Breast epithelium (tissue), 4 donors: ENCODE measurements at regions not wholly inside any gene's neighbourhood (a gene's known extent, or its start where the extent isn't known, plus 50 kb on each side); places are given as distances from the start of the nearest gene placed in this dataset.

Experiments used
- DNase-seq, 2 donors: peaks; one replicate each; pipeline ENCODE4 v3.0.0-alpha.2; 2019; ENCODE audit warnings: low spot score in 2 of 2
- H3K27ac ChIP-seq, 2 donors: fragments of 200-600 bp; sonication (generic) in 1 of 2; one replicate each; pipeline ENCODE4 v1.5.1; 2016 to 2019; ENCODE audit warnings: mild to moderate bottlenecking in 1 of 2
- H3K27me3 ChIP-seq, 2 donors: fragments of 200-600 bp; sonication (generic) in 1 of 2; one replicate each; pipeline versions ENCODE4 v1.5.1 to v1.6.0; 2017 to 2019; ENCODE audit warnings: control low read depth in 1 of 2, mild to moderate bottlenecking in 1 of 2
- H3K36me3 ChIP-seq: fragments of 200-600 bp; one replicate; pipeline ENCODE4 v1.5.1; 2019
- H3K4me1 ChIP-seq, 2 donors: fragments of 200-600 bp; sonication (generic); one replicate each; pipeline ENCODE4 v1.5.1; 2016 to 2019; ENCODE audit warnings: control low read depth in 1 of 2
- H3K4me3 ChIP-seq, 3 donors: fragments of 200-600 bp; sonication (generic); 1 replicate in 2 of 3; 2 replicates in 1 of 3; pipeline ENCODE4 v1.5.1; 2016 to 2019; ENCODE audit warnings: mild to moderate bottlenecking in 3 of 3, moderate library complexity in 2 of 3
- H3K9me3 ChIP-seq, 2 donors: fragments of 200-600 bp; sonication (generic) in 1 of 2; one replicate each; pipeline ENCODE4 v1.5.1; 2016 to 2019; ENCODE audit warnings: control low read depth in 1 of 2
- CTCF ChIP-seq, 3 donors: fragments of 450-650 bp; IDR thresholded peaks; one replicate each; pipeline ENCODE4 v1.5.1; 2016 to 2017; ENCODE audit warnings: antibody characterized with exemption in 3 of 3, mild to moderate bottlenecking in 3 of 3, moderate library complexity in 3 of 3
- POLR2A ChIP-seq: fragments of 450-650 bp; IDR thresholded peaks from one replicate; pipeline ENCODE4 v1.6.1; 2016; ENCODE audit warnings: antibody characterized with exemption, mild to moderate bottlenecking, moderate library complexity
- POLR2AphosphoS5 ChIP-seq, 3 donors: sonication (generic); formaldehyde crosslinking; IDR thresholded peaks; one replicate each; pipeline ENCODE4 v1.6.1; 2017; ENCODE audit warnings: antibody characterized with exemption in 3 of 3
- intact Hi-C: fragments of 100-400 bp; cut with DNase I; formaldehyde crosslinking; loops from one replicate; pipeline ENCODE4 v1.15.1; 2023; ENCODE audit warnings: low total_unique reads

DNA sequence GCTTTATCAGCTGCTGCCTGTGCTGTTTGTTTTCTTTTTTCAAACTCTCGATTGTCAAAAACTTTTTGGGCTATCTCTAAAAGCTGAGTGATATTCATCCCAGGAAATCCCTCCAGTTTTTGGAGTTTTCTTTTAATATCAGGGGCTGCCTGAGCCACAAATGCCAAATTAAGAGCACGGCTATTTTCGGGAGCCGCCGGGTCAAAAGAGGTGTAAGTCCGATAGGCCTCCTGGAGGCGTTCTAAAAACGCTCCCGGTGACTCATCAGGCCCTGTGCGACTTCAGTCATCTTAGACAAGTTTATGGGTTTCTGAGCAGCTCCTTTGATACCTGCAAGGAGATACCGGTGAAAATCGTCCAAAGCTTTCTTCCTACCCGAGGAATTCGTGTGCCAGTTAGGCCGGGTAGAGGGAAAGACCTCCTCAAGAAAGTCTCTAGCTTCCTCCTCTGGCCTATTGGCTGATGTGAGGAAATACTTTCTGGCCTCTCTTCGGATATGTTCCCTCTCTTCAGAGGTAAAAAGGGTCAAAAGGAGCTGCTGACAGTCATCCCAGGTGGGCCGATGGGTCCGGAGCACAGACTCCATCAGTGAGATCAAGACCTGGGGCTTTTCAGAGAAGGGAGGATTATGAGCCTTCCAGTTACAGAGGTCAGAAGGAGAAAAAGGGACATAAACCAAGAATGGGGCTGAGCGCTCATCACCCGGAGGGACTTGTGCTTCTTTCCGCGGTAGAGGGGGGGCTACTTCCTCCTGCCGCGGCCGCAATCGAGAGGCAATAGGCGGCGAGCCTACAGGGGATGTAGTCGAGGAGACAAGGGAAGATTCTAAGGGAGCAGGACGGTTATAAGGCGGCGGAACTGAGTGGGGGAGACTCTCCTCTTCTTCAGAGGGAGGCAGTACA is 151.1 kb downstream of the TRIM27 start:
- Histone ChIP-seq H3K27me3 (peaks cover 5 to 100% of the 10 kb centered on the region in 2 donors), H3K4me3 (no peak overlapping the region), H3K36me3 (no peaks in the 10 kb centered on the region), H3K9me3 (no peaks in the 10 kb centered on the region), H3K27ac (no peak overlapping the region), H3K4me1 (no peaks in the 10 kb centered on the region)
- no peak for TF ChIP-seq CTCF (IDR thresholded peaks at IDR 0.05)
- TF ChIP-seq POLR2A: no peak
- no peak for TF ChIP-seq POLR2AphosphoS5 (IDR thresholded peaks at IDR 0.05)
- DNase-seq: no peak
- intact Hi-C loops: no loop called here

DNA sequence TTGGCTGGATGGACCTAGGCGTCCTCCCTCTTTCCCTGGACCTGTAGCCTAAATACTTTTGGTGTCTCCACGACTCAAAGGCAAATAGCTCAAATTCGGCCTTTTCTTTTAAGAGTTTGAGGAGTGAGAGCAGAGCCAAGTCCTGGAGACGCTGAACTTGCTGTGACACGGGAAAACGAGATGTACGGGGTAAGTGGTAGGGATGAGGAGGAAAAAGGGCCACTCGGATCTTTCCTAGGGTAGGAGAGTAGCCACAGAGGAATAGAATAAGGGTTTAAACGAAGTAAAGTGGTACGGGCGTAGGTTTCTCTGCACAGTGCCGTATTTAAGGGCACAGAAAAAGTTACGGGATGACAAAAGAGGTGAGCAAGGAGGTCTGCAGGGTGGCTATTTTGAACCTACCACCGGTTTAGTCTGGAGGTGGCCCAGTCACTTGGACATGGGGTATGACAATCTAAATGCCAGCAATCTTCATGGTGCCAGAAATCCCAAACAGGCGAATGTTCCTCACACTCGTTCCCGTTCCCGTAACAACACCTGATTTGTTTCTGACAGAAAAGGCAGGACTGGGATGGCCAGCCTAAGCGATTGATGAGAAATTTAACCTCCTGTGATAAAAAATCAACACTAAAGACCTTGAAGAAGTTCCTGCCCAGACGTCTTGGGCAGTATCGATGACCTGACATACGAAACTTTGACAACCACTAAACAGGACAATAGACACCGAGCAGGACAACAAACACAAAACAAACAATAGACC is 149.3 kb downstream of the TRIM27 start:
- intact Hi-C loops: no loop called here
- Histone ChIP-seq H3K27ac (no peak overlapping the region), H3K9me3 (no peaks in the 10 kb centered on the region), H3K4me3 (no peak overlapping the region), H3K27me3 (peaks cover 5 to 98% of the 10 kb centered on the region in 2 donors), H3K4me1 (no peaks in the 10 kb centered on the region), H3K36me3 (no peaks in the 10 kb centered on the region)
- DNase-seq: no peak
- TF ChIP-seq POLR2AphosphoS5 (IDR thresholded peaks at IDR 0.05) (no peak), CTCF (IDR thresholded peaks at IDR 0.05) (no peak), POLR2A (no peak)

- Histone ChIP-seq H3K27me3 (peaks cover 5 to 98% of the 10 kb centered on the region in 2 donors), H3K27ac (no peak overlapping the region), H3K9me3 (no peaks in the 10 kb centered on the region), H3K4me3 (no peak overlapping the region), H3K36me3 (no peaks in the 10 kb centered on the region), H3K4me1 (no peaks in the 10 kb centered on the region)
- TF ChIP-seq CTCF (IDR thresholded peaks at IDR 0.05): no peak
- TF ChIP-seq POLR2A: no peak
- TF ChIP-seq POLR2AphosphoS5 (IDR thresholded peaks at IDR 0.05): no peak
- DNase-seq: no peak
- intact Hi-C loops: no loop called here
Observed at GRCh38 chr6:28775052-28775376, 148.8 kb downstream of the TRIM27 start.

GRCh38 chr6:28775405-28776129 is 148.2 kb downstream of the TRIM27 start:
- no peaks in the 10 kb centered on the region for H3K4me1 ChIP-seq
- DNase-seq: no peak
- H3K27ac ChIP-seq: no peak overlapping the region
- H3K27me3 ChIP-seq: peaks cover 5 to 98% of the 10 kb centered on the region in 2 donors
- no peak overlapping the region for H3K4me3 ChIP-seq
- no peak for TF ChIP-seq POLR2A
- no peak for TF ChIP-seq POLR2AphosphoS5 (IDR thresholded peaks at IDR 0.05)
- TF ChIP-seq CTCF (IDR thresholded peaks at IDR 0.05): no peak
- no peaks in the 10 kb centered on the region for H3K36me3 ChIP-seq
- intact Hi-C loops: no loop called here
- no peaks in the 10 kb centered on the region for H3K9me3 ChIP-seq
